Fibroblast of lung (primary cell): ENCODE measurements at regions not wholly inside any gene's neighbourhood (a gene's known extent, or its start where the extent isn't known, plus 50 kb on each side); places are given as distances from the start of the nearest gene placed in this dataset.

Experiments used
- DNase-seq, 2 donors: peaks; one replicate each; pipeline versions ENCODE4 v3.0.0 to v3.0.0-alpha.2; 2010; ENCODE audit warnings: low read depth in 2 of 2
- H2AFZ ChIP-seq: 2 replicates; pipeline ENCODE4 v1.5.1; 2012; ENCODE audit warnings: low read length, control low read depth, inconsistent platforms
- H3K27ac ChIP-seq: 2 replicates; pipeline ENCODE4 v1.5.1; 2011; ENCODE audit warnings: low read length, control low read depth; ENCODE audit not compliant: insufficient read depth
- H3K27me3 ChIP-seq: 2 replicates; pipeline ENCODE4 v1.5.1; 2011; ENCODE audit warnings: mild to moderate bottlenecking, low read length; ENCODE audit not compliant: control insufficient read depth, insufficient read depth
- H3K36me3 ChIP-seq: 2 replicates; pipeline ENCODE4 v1.5.1; 2011; ENCODE audit warnings: low read length; ENCODE audit not compliant: control insufficient read depth, insufficient read depth
- H3K4me1 ChIP-seq: 2 replicates; pipeline ENCODE4 v1.5.1; 2011; ENCODE audit warnings: low read length; ENCODE audit not compliant: control insufficient read depth, insufficient read depth; ENCODE audit errors: extremely low read depth
- H3K4me2 ChIP-seq: 2 replicates; pipeline ENCODE4 v1.5.1; 2011; ENCODE audit warnings: low read length, control low read depth; ENCODE audit not compliant: insufficient read depth; ENCODE audit errors: extremely low read depth
- H3K4me3 ChIP-seq, 4 experiments: fragments of 200-600 bp in 1 of 4; sonication (generic) in 1 of 4; replicated peaks in 1 of 4; 2 replicates each; pipeline ENCODE4 v1.5.1; 2011 to 2016; ENCODE audit warnings: low read length in 4 of 4, low read depth in 3 of 4, mild to moderate bottlenecking in 3 of 4, control low read depth in 2 of 4, inconsistent platforms in 1 of 4, mixed read lengths in 1 of 4; ENCODE audit not compliant: insufficient read depth in 1 of 4; ENCODE audit errors: control extremely low read depth in 1 of 4
- H3K79me2 ChIP-seq: 2 replicates; pipeline ENCODE4 v1.5.1; 2012; ENCODE audit warnings: mild to moderate bottlenecking, low read length, inconsistent platforms; ENCODE audit not compliant: control insufficient read depth, insufficient read depth
- H3K9ac ChIP-seq: 2 replicates; pipeline ENCODE4 v1.5.1; 2011; ENCODE audit warnings: mild to moderate bottlenecking, low read length, control low read depth; ENCODE audit not compliant: insufficient read depth
- H3K9me3 ChIP-seq: 2 replicates; pipeline ENCODE4 v1.5.1; 2012; ENCODE audit warnings: low read depth, low read length; ENCODE audit not compliant: control insufficient read depth, insufficient read depth
- H4K20me1 ChIP-seq: 2 replicates; pipeline ENCODE4 v1.5.1; 2011; ENCODE audit warnings: low read length; ENCODE audit not compliant: control insufficient read depth, insufficient read depth; ENCODE audit errors: extremely low read depth
- EZH2 ChIP-seq: IDR thresholded peaks from 2 replicates; pipeline ENCODE4 v1.5.1; 2012; ENCODE audit warnings: low read length, control low read depth, mild to moderate bottlenecking; ENCODE audit errors: missing control alignments
- TF ChIP-seq, protein P1 (sequence below), 2 donors: IDR thresholded peaks in 1 of 2; conservative IDR thresholded peaks in 1 of 2; 1 replicate in 1 of 2; 2 replicates in 1 of 2; pipeline ENCODE4 v1.5.1; 2011 to 2012; ENCODE audit warnings: low read length in 2 of 2, control low read depth in 1 of 2, inconsistent platforms in 1 of 2, low read depth in 1 of 2, mild to moderate bottlenecking in 1 of 2

DNA sequence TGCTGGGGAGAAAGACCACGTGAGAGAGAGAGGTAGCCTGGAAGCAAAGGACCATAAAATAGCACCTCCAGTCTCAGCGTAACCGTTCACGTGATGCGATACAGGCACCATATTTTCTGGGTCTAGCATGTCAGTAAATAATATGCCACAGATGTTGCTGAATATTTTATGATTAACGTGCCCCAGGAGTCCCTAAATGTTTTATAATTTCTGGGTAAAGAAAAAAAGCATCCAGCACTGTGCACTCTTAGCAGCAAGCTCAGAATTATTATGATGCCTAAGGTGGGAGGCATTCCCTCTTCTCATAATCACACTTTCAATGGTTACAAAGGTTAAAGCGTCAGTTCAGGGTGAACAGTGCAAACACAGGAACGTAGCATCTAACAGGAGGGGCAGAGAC lies 121.8 kb downstream of the CAVIN4 start:
- H3K36me3 ChIP-seq = no peaks in the 10 kb centered on the region
- no peak for DNase-seq
- no peak overlapping the region for H3K4me3 ChIP-seq
- no peaks in the 10 kb centered on the region for H3K79me2 ChIP-seq
- no peak overlapping the region for H3K9ac ChIP-seq
- no peaks in the 10 kb centered on the region for H3K9me3 ChIP-seq
- no peaks in the 10 kb centered on the region for H4K20me1 ChIP-seq
- no peak overlapping the region for H3K27ac ChIP-seq
- H3K4me2 ChIP-seq = no peak overlapping the region
- TF ChIP-seq, protein P1, sequence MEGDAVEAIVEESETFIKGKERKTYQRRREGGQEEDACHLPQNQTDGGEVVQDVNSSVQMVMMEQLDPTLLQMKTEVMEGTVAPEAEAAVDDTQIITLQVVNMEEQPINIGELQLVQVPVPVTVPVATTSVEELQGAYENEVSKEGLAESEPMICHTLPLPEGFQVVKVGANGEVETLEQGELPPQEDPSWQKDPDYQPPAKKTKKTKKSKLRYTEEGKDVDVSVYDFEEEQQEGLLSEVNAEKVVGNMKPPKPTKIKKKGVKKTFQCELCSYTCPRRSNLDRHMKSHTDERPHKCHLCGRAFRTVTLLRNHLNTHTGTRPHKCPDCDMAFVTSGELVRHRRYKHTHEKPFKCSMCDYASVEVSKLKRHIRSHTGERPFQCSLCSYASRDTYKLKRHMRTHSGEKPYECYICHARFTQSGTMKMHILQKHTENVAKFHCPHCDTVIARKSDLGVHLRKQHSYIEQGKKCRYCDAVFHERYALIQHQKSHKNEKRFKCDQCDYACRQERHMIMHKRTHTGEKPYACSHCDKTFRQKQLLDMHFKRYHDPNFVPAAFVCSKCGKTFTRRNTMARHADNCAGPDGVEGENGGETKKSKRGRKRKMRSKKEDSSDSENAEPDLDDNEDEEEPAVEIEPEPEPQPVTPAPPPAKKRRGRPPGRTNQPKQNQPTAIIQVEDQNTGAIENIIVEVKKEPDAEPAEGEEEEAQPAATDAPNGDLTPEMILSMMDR (conservative IDR thresholded peaks at IDR 0.05 in 1 of 2, IDR thresholded peaks at IDR 0.05 in 1 of 2; ENCODE audit: low read depth in 1 of 2, low read length in 2 of 2) = no peak
- TF ChIP-seq EZH2 = no peak
- no peaks in the 10 kb centered on the region for H3K4me1 ChIP-seq
- H3K27me3 ChIP-seq = no peaks in the 10 kb centered on the region
- no peak overlapping the region for H2AFZ ChIP-seq

DNA sequence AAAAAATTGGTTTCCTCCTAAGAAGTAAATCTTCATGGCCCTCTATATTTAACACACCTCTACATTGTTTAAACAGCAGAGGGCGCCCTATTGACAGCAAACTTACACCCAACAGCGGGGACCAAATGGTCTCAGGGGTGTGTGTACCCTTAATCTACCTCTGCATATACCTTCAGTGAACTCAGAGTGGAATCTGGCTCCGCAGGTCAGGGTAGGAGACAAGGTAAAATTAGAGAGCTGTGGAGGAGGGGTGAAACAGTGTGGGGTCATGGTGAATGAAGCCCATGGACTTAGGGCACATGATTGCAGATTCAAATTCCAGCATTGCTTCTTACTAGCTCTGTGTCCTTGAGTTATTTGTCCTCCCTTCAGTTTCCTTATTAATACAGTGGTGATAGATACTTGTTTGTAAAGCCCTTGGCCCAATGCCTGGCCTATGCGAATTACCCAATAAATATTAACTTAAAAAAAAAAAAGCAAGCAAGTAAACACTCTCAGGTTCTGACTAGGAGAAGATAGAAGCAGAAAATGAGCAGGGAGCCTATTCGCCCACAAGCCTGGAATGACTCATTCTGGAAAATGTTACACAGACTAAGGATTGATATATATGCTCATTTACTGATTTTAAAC lies 122.9 kb downstream of the CAVIN4 start:
- no peak for TF ChIP-seq EZH2
- TF ChIP-seq, protein P1 (conservative IDR thresholded peaks at IDR 0.05 in 1 of 2, IDR thresholded peaks at IDR 0.05 in 1 of 2; ENCODE audit: low read depth in 1 of 2, low read length in 2 of 2) = peak in 1 of 2 donors; percentile 24
- Histone ChIP-seq H3K9me3 (no peaks in the 10 kb centered on the region), H3K9ac (no peak overlapping the region), H3K4me2 (no peak overlapping the region), H3K4me3 (no peak overlapping the region), H3K4me1 (no peaks in the 10 kb centered on the region), H4K20me1 (no peaks in the 10 kb centered on the region), H3K27me3 (no peaks in the 10 kb centered on the region), H3K79me2 (no peaks in the 10 kb centered on the region), H2AFZ (no peak overlapping the region), H3K36me3 (no peaks in the 10 kb centered on the region), H3K27ac (no peak overlapping the region)
- DNase-seq = no peak

- Histone ChIP-seq H3K27me3 (no peaks in the 10 kb centered on the region), H3K9ac (no peak overlapping the region), H4K20me1 (no peaks in the 10 kb centered on the region), H3K4me1 (no peaks in the 10 kb centered on the region), H3K27ac (no peak overlapping the region), H2AFZ (no peak overlapping the region), H3K4me3 (no peak overlapping the region), H3K4me2 (no peak overlapping the region), H3K36me3 (no peaks in the 10 kb centered on the region), H3K79me2 (no peaks in the 10 kb centered on the region), H3K9me3 (no peaks in the 10 kb centered on the region)
- TF ChIP-seq, protein P1 (conservative IDR thresholded peaks at IDR 0.05 in 1 of 2, IDR thresholded peaks at IDR 0.05 in 1 of 2; ENCODE audit: low read depth in 1 of 2, low read length in 2 of 2) = peak; percentile 58 to 70
- no peak for TF ChIP-seq EZH2
- peak; percentile 21 to 27 for DNase-seq
These were observed 136.7 kb downstream of the CAVIN4 start for GRCh38 chr9:100714372-100715099.
